PC-3 (cell line): ENCODE measurements at regions not wholly inside any gene's neighbourhood (a gene's known extent, or its start where the extent isn't known, plus 50 kb on each side); places are given as distances from the start of the nearest gene placed in this dataset.
A peak's percentile ranks its signal among the peaks of the same experiment; 100 is the strongest.
"Not testable (repeated sequence)": the region's sequence is repeated elsewhere in the genome, so short reads cannot be mapped to it uniquely, and the experiment has no call there.

Source experiments
- ATAC-seq: fragments of 200-7000 bp; cut with Tn5 transposase; 2 replicates; pipeline ENCODE4 v1.9.1; 2020; ENCODE audit warnings: mild to moderate bottlenecking, moderate library complexity
- BruUV-seq: library from RNA; stranded (reverse); fragments of 400-500 nt; replicated peaks from 2 replicates; lab custom pipeline; 2021; lab: Mats Ljungman, UMichigan
- CTCF ChIA-PET: fragments of 300-600 bp; sonication (Branson Sonifier 250); formaldehyde crosslinking; loops from one replicate; lab custom pipeline; 2022; ENCODE audit warnings: antibody characterized with exemption; lab: Charles Lee
- POLR2A ChIA-PET: fragments of 300-600 bp; sonication (Branson Sonifier 250); formaldehyde crosslinking; loops from one replicate; lab custom pipeline; 2022; ENCODE audit warnings: antibody characterized with exemption; ENCODE audit not compliant: unreplicated experiment; lab: Charles Lee
- DNase-seq: peaks from one replicate; pipeline ENCODE4 v3.0.0-alpha.2; 2015
- H2AFZ ChIP-seq: fragments of 300-600 bp; sonication (generic); 2 replicates; pipeline ENCODE4 v1.6.0; 2016; ENCODE audit warnings: antibody characterized with exemption, low read length
- H3F3A ChIP-seq: fragments of 300-600 bp; sonication (generic); one replicate; pipeline ENCODE4 v1.6.0; 2017; ENCODE audit warnings: antibody characterized with exemption, low read length, control low read depth, mild to moderate bottlenecking; ENCODE audit not compliant: unreplicated experiment
- H3K27ac ChIP-seq: fragments of 300-600 bp; sonication (generic); 2 replicates; pipeline ENCODE4 v1.5.1; 2016; ENCODE audit warnings: mild to moderate bottlenecking, low read length
- H3K27me3 ChIP-seq: fragments of 300-600 bp; sonication (generic); 2 replicates; pipeline ENCODE4 v1.6.1; 2016; ENCODE audit warnings: low read length, mixed read lengths
- H3K36me3 ChIP-seq: fragments of 300-600 bp; sonication (generic); 2 replicates; pipeline ENCODE4 v1.6.1; 2016; ENCODE audit warnings: low read depth, mixed run types, low read length, mixed read lengths
- H3K4me1 ChIP-seq: fragments of 300-600 bp; sonication (generic); 2 replicates; pipeline ENCODE4 v1.5.1; 2016; ENCODE audit warnings: low read length; ENCODE audit not compliant: insufficient read depth
- H3K4me2 ChIP-seq: fragments of 300-600 bp; sonication (generic); 2 replicates; pipeline ENCODE4 v1.6.0; 2016; ENCODE audit warnings: low read length
- H3K4me3 ChIP-seq: fragments of 300-600 bp; sonication (generic); 2 replicates; pipeline ENCODE4 v1.5.1; 2016; ENCODE audit warnings: mild to moderate bottlenecking, low read length, mixed read lengths
- H3K79me2 ChIP-seq: fragments of 300-600 bp; sonication (generic); 2 replicates; pipeline ENCODE4 v1.6.1; 2017; ENCODE audit warnings: low read length, mixed read lengths
- H3K9ac ChIP-seq: fragments of 300-600 bp; sonication (generic); 2 replicates; pipeline ENCODE4 v1.6.0; 2016; ENCODE audit warnings: mild to moderate bottlenecking, low read length
- H3K9me2 ChIP-seq: fragments of 300-600 bp; sonication (generic); replicated peaks from 2 replicates; pipeline ENCODE4 v1.6.1; 2016; ENCODE audit warnings: mixed run types, low read length, mixed read lengths
- H3K9me3 ChIP-seq: fragments of 300-600 bp; sonication (generic); 2 replicates; pipeline ENCODE4 v1.6.1; 2016; ENCODE audit warnings: low read length, mixed read lengths
- H4K20me1 ChIP-seq: fragments of 300-600 bp; sonication (generic); 2 replicates; pipeline ENCODE4 v1.6.1; 2016; ENCODE audit warnings: low read length, mixed read lengths
- CTCF ChIP-seq: fragments of 300-600 bp; sonication (generic); conservative IDR thresholded peaks from 2 replicates; pipeline ENCODE4 v1.5.1; 2017; ENCODE audit warnings: antibody characterized with exemption, low read depth, mild to moderate bottlenecking, low read length
- EZH2 ChIP-seq: fragments of 300-600 bp; sonication (generic); IDR thresholded peaks from one replicate; pipeline ENCODE4 v1.6.1; 2017; ENCODE audit warnings: antibody characterized with exemption, mild to moderate bottlenecking, low read length; ENCODE audit not compliant: unreplicated experiment
- EZH2phosphoT487 ChIP-seq: fragments of 300-600 bp; sonication (generic); IDR thresholded peaks from 2 replicates; pipeline ENCODE4 v1.6.1; 2018; ENCODE audit warnings: mild to moderate bottlenecking, antibody characterized with exemption, low read length, borderline replicate concordance
- intact Hi-C: fragments of 100-400 bp; cut with micrococcal nuclease; formaldehyde crosslinking; loops from 2 replicates; pipeline ENCODE4 v1.9.0; 2023

- ChIA-PET CTCF (no interaction called here), POLR2A (no interaction called here)
- Histone ChIP-seq H3K27me3 (no peaks in the 10 kb centered on the region), H3K27ac (no peak overlapping the region), H3F3A (no peaks in the 10 kb centered on the region), H4K20me1 (no peaks in the 10 kb centered on the region), H3K4me1 (no peaks in the 10 kb centered on the region), H3K79me2 (no peaks in the 10 kb centered on the region), H3K4me2 (no peak overlapping the region), H2AFZ (no peak overlapping the region), H3K9ac (no peak overlapping the region), H3K4me3 (no peak overlapping the region), H3K9me2 (no peaks in the 10 kb centered on the region), H3K9me3 (no peaks in the 10 kb centered on the region), H3K36me3 (no peaks in the 10 kb centered on the region)
- intact Hi-C loops: loop anchor here (5.0 kb wide), 1 partner anchor 251 kb away; no protein-coding TSS in a partner anchor
- no peak for TF ChIP-seq CTCF
- TF ChIP-seq EZH2phosphoT487: no peak
- TF ChIP-seq EZH2: no peak
- no TSS peak for BruUV-seq
- ATAC-seq: no peak
- DNase-seq: no peak
Measured at GRCh38 chr3:21226086-21226485, 524.9 kb downstream of the ZNF385D start.

- no TSS peak for BruUV-seq
- TF ChIP-seq EZH2 (no peak), EZH2phosphoT487 (no peak), CTCF (no peak)
- H3K27ac ChIP-seq: no peak overlapping the region
- H3K79me2 ChIP-seq: no peaks in the 10 kb centered on the region
- DNase-seq (no peak), ATAC-seq (no peak)
- H3K27me3 ChIP-seq: no peaks in the 10 kb centered on the region
- H3K9ac ChIP-seq: no peak overlapping the region
- H3K4me3 ChIP-seq: no peak overlapping the region
- no peak overlapping the region for H2AFZ ChIP-seq
- CTCF ChIA-PET: no interaction called here
- no peak overlapping the region for H3K4me2 ChIP-seq
- H3K36me3 ChIP-seq: no peaks in the 10 kb centered on the region
- POLR2A ChIA-PET: no interaction called here
- no peaks in the 10 kb centered on the region for H3K9me3 ChIP-seq
- no peaks in the 10 kb centered on the region for H4K20me1 ChIP-seq
- no peaks in the 10 kb centered on the region for H3F3A ChIP-seq
- H3K9me2 ChIP-seq: no peaks in the 10 kb centered on the region
- intact Hi-C loops: no loop called here
- no peaks in the 10 kb centered on the region for H3K4me1 ChIP-seq
Measured at GRCh38 chr3:21220944-21221343, 530.1 kb downstream of the ZNF385D start.

GRCh38 chr3:21216598-21216997 lies 534.4 kb downstream of the ZNF385D start:
- no peaks in the 10 kb centered on the region for H3K27me3 ChIP-seq
- peak; percentile 43 for DNase-seq
- no peaks in the 10 kb centered on the region for H3K4me1 ChIP-seq
- H3K9ac ChIP-seq: no peak overlapping the region
- H3K79me2 ChIP-seq: no peaks in the 10 kb centered on the region
- peak; percentile 55; the same call in 1 of the 2 replicates for ATAC-seq
- H3K9me3 ChIP-seq: 0 out of 2 replicates have a peak, but pooled peaks cover 3% of the 10 kb centered on the region
- no peaks in the 10 kb centered on the region for H3K36me3 ChIP-seq
- intact Hi-C loops: no loop called here
- no peaks in the 10 kb centered on the region for H4K20me1 ChIP-seq
- ChIA-PET POLR2A (no interaction called here), CTCF (no interaction called here)
- TF ChIP-seq EZH2 (no peak), CTCF (peak; percentile 58), EZH2phosphoT487 (no peak)
- no peak overlapping the region for H3K4me2 ChIP-seq
- BruUV-seq: no TSS peak
- H3K9me2 ChIP-seq: no peaks in the 10 kb centered on the region
- no peak overlapping the region for H3K27ac ChIP-seq
- H3F3A ChIP-seq: no peaks in the 10 kb centered on the region
- no peak overlapping the region for H3K4me3 ChIP-seq
- H2AFZ ChIP-seq: no peak overlapping the region

- H3K27me3 ChIP-seq, intact Hi-C loops, CTCF ChIA-PET, H2AFZ ChIP-seq, H4K20me1 ChIP-seq, H3K27ac ChIP-seq, H3K36me3 ChIP-seq, DNase-seq, H3K9ac ChIP-seq, H3K4me3 ChIP-seq, H3F3A ChIP-seq, H3K4me1 ChIP-seq, H3K4me2 ChIP-seq, POLR2A ChIA-PET, H3K79me2 ChIP-seq, BruUV-seq, H3K9me2 ChIP-seq, ATAC-seq: not testable (repeated sequence)
- H3K9me3 ChIP-seq: 0 out of 2 replicates have a peak, but pooled peaks cover 11% of the 10 kb centered on the region
Measured at GRCh38 chr3:21204122-21204521, 546.9 kb downstream of the ZNF385D start.
